HepG2 (cell line): ENCODE measurements at regions not wholly inside any gene's neighbourhood (a gene's known extent, or its start where the extent isn't known, plus 50 kb on each side); places are given as distances from the start of the nearest gene placed in this dataset.

ENCODE experiments used
- ATAC-seq: fragments of 200-7000 bp; cut with Tn5 transposase; 3 replicates; pipeline ENCODE4 v1.9.1; 2020; ENCODE audit warnings: mild to moderate bottlenecking, moderate library complexity
- BruUV-seq: library from RNA; stranded (reverse); fragments of 400-500 nt; replicated peaks from 2 replicates; lab custom pipeline; 2021; lab: Mats Ljungman, UMichigan
- CTCF ChIA-PET: fragments of 300-600 bp; formaldehyde crosslinking; extraction: SDS; loops from one replicate; lab custom pipeline; 2021; ENCODE audit warnings: low total read pairs, inconsistent platforms, low intra/inter-chr PET ratio; lab: Yijun Ruan, JAX
- POLR2A ChIA-PET: fragments of 350-600 bp; sonication (Branson Sonifier 250); formaldehyde crosslinking; loops from one replicate; lab custom pipeline; 2020; ENCODE audit warnings: antibody characterized with exemption, inconsistent platforms; lab: Yijun Ruan, JAX
- DNase-seq: peaks from one replicate; pipeline ENCODE4 v3.0.0-alpha.2; 2015; ENCODE audit warnings: low spot score
- FAIRE-seq: peaks from 3 replicates; lab custom pipeline; 2011; peaks lifted over from hg19 to GRCh38; lab: Jason Lieb, UNC
- H2AFZ ChIP-seq: one replicate; pipeline ENCODE4 v1.6.1; 2011; ENCODE audit warnings: low read length, inconsistent platforms
- H3K27ac ChIP-seq: fragments of 300-600 bp; 3 replicates; pipeline ENCODE4 v1.8.0; 2011; ENCODE audit warnings: mixed run types, mild to moderate bottlenecking, mixed read lengths, low read length, inconsistent platforms; ENCODE audit not compliant: insufficient read depth; ENCODE audit errors: extremely low read length
- H3K27me3 ChIP-seq, 2 experiments: fragments of 200-600 bp in 1 of 2; 2 replicates in 1 of 2; 3 replicates in 1 of 2; pipeline versions ENCODE4 v1.6.0 to v1.8.0; 2011; ENCODE audit warnings: low read length in 2 of 2, mild to moderate bottlenecking in 2 of 2, moderate library complexity in 2 of 2, inconsistent platforms in 1 of 2; ENCODE audit not compliant: insufficient read depth in 2 of 2, control insufficient read depth in 1 of 2
- H3K36me3 ChIP-seq, 2 experiments: fragments of 200-600 bp in 1 of 2; replicated peaks in 1 of 2; 2 replicates in 1 of 2; 3 replicates in 1 of 2; pipeline versions ENCODE4 v1.5.1 to v1.8.0; 2011; ENCODE audit warnings: low read length in 2 of 2, inconsistent platforms in 1 of 2; ENCODE audit not compliant: insufficient read depth in 2 of 2, control insufficient read depth in 1 of 2
- H3K4me1 ChIP-seq: 2 replicates; pipeline ENCODE4 v1.5.1; 2012; ENCODE audit warnings: low read length, inconsistent platforms; ENCODE audit not compliant: insufficient read depth
- H3K4me2 ChIP-seq: 2 replicates; pipeline ENCODE4 v1.6.0; 2011; ENCODE audit warnings: low read depth, low read length, inconsistent platforms
- H3K4me3 ChIP-seq, 3 experiments: fragments of 200-600 bp in 1 of 3; sonication (generic), shearing (Covaris generic) in 1 of 3; replicated peaks in 1 of 3; 2 replicates each; pipeline ENCODE4 v1.5.1; 2011 to 2016; ENCODE audit warnings: low read length in 3 of 3, inconsistent platforms in 2 of 3, low read depth in 2 of 3, mild to moderate bottlenecking in 2 of 3, control low read depth in 1 of 3, mixed read lengths in 1 of 3; ENCODE audit not compliant: insufficient read depth in 1 of 3
- H3K79me2 ChIP-seq: one replicate; pipeline ENCODE4 v1.6.1; 2011; ENCODE audit warnings: low read length, inconsistent platforms; ENCODE audit not compliant: insufficient read depth
- H3K9ac ChIP-seq: 2 replicates; pipeline ENCODE4 v1.6.0; 2011; ENCODE audit warnings: mild to moderate bottlenecking, low read depth, low read length, inconsistent platforms; ENCODE audit not compliant: insufficient read depth
- H3K9me3 ChIP-seq: 2 replicates; pipeline ENCODE4 v1.5.1; 2012; ENCODE audit warnings: mild to moderate bottlenecking, low read length
- H4K20me1 ChIP-seq: 2 replicates; pipeline ENCODE4 v1.6.0; 2011; ENCODE audit warnings: inconsistent platforms, mild to moderate bottlenecking, low read length, moderate library complexity; ENCODE audit not compliant: insufficient read depth
- CC2D1A ChIP-seq: sonication (generic); formaldehyde crosslinking; IDR thresholded peaks from 2 replicates; pipeline ENCODE4 v1.8.1; 2023; ENCODE audit warnings: mild to moderate bottlenecking, missing genetic modification reagents
- HIC2 ChIP-seq: sonication (generic); formaldehyde crosslinking; IDR thresholded peaks from 2 replicates; pipeline ENCODE4 v1.9.0; 2022; ENCODE audit warnings: low read depth, missing genetic modification reagents
- WIZ ChIP-seq: sonication (generic); formaldehyde crosslinking; IDR thresholded peaks from 2 replicates; pipeline ENCODE4 v1.5.1; 2020; ENCODE audit warnings: mild to moderate bottlenecking, missing genetic modification reagents
- ZNF143 ChIP-seq: sonication (generic); formaldehyde crosslinking; IDR thresholded peaks from 2 replicates; pipeline ENCODE4 v1.4.0; 2020; ENCODE audit warnings: missing genetic modification reagents
- ZNF547 ChIP-seq: sonication (generic); formaldehyde crosslinking; IDR thresholded peaks from 2 replicates; pipeline ENCODE4 v1.5.1; 2020; ENCODE audit warnings: mild to moderate bottlenecking, missing genetic modification reagents
- ZNF563 ChIP-seq: sonication (generic); formaldehyde crosslinking; IDR thresholded peaks from 2 replicates; pipeline ENCODE4 v1.8.0; 2022; ENCODE audit warnings: mild to moderate bottlenecking, moderate library complexity, missing genetic modification reagents
- WGBS: methylation state at CpG from one replicate; pipeline ENCODE4 v1.1.6; 2017; ENCODE audit warnings: low lambda C conversion rate; 5-methylcytosine and 5-hydroxymethylcytosine counted together
- in situ Hi-C: cut with HindIII; loops from 2 replicates; pipeline ENCODE4 v1.10.0; 2017; ENCODE audit warnings: low pct_unique_long_range_greater_than_20kb; ENCODE audit not compliant: extremely low pct_ligation_motif_present
- intact Hi-C: fragments of 100-400 bp; cut with micrococcal nuclease; formaldehyde crosslinking; loops from one replicate; pipeline ENCODE4 v1.10.0; 2022; ENCODE audit not compliant: unreplicated experiment

GRCh38 chr12:90003688-90004087 lies 295.1 kb upstream of the ATP2B1 start (continued):
- no peak for TF ChIP-seq HIC2 (CRISPR knock-in tag)

GRCh38 chr12:90000721-90001120 lies 292.1 kb upstream of the ATP2B1 start:
- H3K4me1 ChIP-seq = no peaks in the 10 kb centered on the region
- no peak overlapping the region for H3K4me2 ChIP-seq
- H3K79me2 ChIP-seq = no peaks in the 10 kb centered on the region
- H3K4me3 ChIP-seq = no peak overlapping the region
- FAIRE-seq = no peak
- in situ Hi-C loops (no loop called here), intact Hi-C loops (no loop called here)
- no peak for TF ChIP-seq WIZ
- no peak overlapping the region for H3K9ac ChIP-seq
- ChIA-PET CTCF (no interaction called here), POLR2A (no interaction called here)
- no peak overlapping the region for H3K27ac ChIP-seq
- H4K20me1 ChIP-seq = no peaks in the 10 kb centered on the region
- no peak overlapping the region for H2AFZ ChIP-seq
- no peaks in the 10 kb centered on the region for H3K36me3 ChIP-seq
- no peak for DNase-seq
- H3K27me3 ChIP-seq = no peaks in the 10 kb centered on the region
- no peak for ATAC-seq
- H3K9me3 ChIP-seq = no peaks in the 10 kb centered on the region
- 0% methylated on average over 3 of the region's 3 CpGs for WGBS
- BruUV-seq = no TSS peak

- CTCF ChIA-PET = no interaction called here
- H4K20me1 ChIP-seq = no peaks in the 10 kb centered on the region
- no peaks in the 10 kb centered on the region for H3K79me2 ChIP-seq
- no peak overlapping the region for H3K4me3 ChIP-seq
- no peak for DNase-seq
- no peak overlapping the region for H3K27ac ChIP-seq
- FAIRE-seq = no peak
- no peaks in the 10 kb centered on the region for H3K9me3 ChIP-seq
- H3K4me1 ChIP-seq = no peaks in the 10 kb centered on the region
- no peak overlapping the region for H3K9ac ChIP-seq
- no peaks in the 10 kb centered on the region for H3K27me3 ChIP-seq
- H3K36me3 ChIP-seq = no peaks in the 10 kb centered on the region
- no peak overlapping the region for H2AFZ ChIP-seq
- POLR2A ChIA-PET = no interaction called here
- no TSS peak for BruUV-seq
- in situ Hi-C loops = no loop called here
- WGBS = 2% methylated on average over 2 of the region's 2 CpGs
- ATAC-seq = no peak
- TF ChIP-seq ZNF547 (CRISPR knock-in tag) (no peak), ZNF563 (CRISPR knock-in tag) (no peak), ZNF143 (no peak), CC2D1A (CRISPR knock-in tag) (no peak)
- TF ChIP-seq, all 625 proteins: peak for 0
- intact Hi-C loops = no loop called here
- H3K4me2 ChIP-seq = no peak overlapping the region
These were observed 291.3 kb upstream of the ATP2B1 start for GRCh38 chr12:89999699-90000505.
